ENCODE measurements at regions not wholly inside any gene's neighbourhood (a gene's known extent, or its start where the extent isn't known, plus 50 kb on each side); places are given as distances from the start of the nearest gene placed in this dataset.
"Not testable (repeated sequence)": the region's sequence is repeated elsewhere in the genome, so short reads cannot be mapped to it uniquely, and the experiment has no call there.

DNA sequence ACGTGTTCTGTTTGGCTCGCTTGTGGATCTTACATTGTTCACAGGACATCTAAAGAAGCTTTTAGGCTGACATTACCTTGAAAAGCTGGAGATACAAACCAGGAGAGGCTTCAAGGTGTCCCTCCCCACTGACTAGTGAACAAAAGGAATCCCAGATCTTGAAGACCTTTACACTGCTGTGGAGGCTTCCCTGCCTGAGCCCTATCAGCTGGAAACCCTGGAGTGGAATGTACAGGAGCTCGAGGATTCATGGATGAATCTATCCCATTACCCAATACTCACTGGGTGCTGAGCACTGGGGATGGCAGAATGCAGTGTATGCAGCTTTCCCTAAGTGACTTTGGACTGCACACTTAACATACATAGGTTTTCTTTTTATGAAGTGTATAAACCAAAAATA lies 82.3 kb upstream of the MFGE8 start:
- DNase-seq: no peak

DNA sequence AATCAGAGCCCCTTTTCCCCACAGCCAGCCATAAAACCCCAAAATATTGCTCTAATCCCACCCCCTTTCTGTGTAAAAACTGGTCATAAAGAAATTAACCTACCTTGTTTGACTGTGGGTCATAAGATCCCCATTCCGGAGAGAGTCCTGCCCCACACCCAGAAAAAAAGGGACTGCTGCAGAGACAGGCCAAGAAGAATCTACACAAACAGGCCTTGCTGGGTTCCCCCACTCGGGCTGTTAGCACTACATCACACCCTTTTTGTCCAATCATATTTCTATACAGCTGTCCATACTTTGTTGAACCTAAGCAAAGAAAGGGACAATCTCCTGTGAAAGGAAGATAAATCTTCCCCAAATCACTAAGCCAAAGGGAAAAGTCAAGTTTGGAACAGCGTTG lies 84.4 kb upstream of the MFGE8 start:
- no peak for DNase-seq

DNA sequence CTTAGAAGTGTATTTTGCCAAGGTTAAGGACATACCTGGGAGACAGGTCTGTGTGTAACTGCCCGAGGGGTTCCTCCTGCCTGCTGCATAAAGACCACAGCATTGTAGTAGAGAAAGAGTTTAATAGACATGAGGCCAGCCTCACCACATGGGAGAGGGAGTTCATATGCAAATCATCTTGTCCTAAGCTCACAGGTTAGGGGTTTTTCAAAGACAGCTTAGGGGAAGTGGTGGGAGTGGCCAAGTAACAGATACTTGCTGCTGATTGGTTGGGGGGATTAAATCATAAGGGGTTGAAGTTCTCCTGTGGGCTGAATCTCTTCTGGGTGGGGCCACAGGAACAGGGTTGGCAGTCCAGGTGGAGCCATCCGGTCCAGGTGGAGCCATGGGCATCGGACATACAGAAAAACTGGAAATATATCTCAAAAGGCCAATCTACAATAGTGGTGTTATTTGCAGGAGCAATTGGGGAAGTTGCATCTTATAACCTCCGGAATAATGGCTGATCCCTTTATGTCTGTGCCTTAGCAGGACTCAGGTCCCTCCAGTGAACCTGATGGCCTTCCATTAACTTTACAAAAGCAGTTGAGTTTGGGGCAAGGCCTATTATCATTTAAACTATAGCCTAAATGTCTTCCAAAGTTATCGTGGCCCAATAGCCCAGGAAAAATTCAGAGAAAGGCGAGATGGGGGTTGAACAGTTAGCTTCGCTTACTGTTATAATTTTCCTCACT lies 86.0 kb upstream of the MFGE8 start:
- DNase-seq: no peak

DNA sequence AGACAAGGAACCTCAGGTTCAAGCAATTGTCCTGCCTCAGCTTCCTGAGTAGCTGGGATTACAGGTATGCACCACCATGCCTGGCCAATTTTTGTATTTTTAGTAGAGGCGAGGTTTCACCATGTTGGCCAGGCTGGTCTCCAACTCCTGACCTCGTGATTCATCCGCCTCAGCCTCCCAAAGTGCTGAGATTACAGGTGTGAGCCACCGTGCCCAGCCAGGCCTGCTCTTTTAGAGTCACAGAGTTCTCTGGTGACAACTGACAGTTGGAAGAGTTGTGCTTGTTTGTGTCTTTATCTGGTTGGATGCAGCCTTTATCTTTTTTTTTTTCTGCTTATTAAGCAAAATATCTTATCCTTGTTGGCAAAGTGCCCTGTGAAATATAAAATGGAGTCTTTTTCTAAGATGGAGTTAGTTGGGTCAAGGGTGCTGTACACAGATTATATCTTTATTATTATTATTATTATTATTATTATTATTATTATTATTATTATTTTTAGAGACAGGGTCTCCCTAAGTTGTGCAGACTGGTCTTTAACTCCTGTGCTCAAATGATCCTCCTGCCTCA lies 86.5 kb upstream of the ABHD2 start:
- not testable (repeated sequence) for DNase-seq

DNA sequence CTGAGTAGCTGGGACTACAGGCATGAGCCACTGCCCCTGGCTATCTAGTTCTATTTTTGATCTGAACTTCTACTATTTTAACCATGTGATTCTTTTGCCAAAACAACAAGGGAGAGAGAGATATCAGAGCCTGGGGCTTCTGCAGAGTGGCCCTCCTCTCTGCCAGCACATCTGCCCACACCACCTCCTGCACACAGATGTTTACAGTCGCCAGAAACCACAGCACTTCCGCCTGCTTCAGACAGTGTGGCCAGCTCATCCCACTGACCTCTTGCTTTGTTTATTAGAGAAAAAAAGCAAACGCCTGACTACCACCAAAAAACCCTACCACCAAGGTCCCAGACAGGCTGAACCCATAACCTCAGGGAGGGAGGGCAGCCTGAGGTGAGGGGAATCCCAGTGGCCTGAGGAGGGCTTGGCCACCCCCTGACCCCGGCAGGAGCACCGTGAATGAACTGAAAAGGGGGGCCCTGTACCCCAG lies 85.9 kb upstream of the ABHD2 start:
- peak; percentile 65 for DNase-seq

DNA sequence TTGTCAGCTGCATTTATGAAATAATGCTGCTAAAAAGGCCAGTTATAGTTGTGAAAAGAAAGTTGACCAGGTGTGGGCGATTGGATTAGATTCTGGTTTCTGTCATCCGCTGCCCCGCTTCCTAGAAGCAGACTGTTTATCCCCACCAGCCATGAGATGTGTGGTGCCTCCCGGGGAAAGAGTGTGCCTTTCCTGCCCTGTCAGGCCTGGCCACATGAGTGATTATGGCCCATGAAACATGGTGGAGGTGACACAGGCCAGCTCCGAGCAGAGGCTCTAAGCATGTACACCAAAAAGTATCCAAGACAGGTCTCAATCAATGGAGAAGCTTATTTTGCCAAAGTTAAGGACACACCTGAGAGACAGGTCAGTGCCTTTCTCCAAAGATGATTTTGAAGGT lies 85.4 kb upstream of the ABHD2 start:
- DNase-seq: no peak

DNA sequence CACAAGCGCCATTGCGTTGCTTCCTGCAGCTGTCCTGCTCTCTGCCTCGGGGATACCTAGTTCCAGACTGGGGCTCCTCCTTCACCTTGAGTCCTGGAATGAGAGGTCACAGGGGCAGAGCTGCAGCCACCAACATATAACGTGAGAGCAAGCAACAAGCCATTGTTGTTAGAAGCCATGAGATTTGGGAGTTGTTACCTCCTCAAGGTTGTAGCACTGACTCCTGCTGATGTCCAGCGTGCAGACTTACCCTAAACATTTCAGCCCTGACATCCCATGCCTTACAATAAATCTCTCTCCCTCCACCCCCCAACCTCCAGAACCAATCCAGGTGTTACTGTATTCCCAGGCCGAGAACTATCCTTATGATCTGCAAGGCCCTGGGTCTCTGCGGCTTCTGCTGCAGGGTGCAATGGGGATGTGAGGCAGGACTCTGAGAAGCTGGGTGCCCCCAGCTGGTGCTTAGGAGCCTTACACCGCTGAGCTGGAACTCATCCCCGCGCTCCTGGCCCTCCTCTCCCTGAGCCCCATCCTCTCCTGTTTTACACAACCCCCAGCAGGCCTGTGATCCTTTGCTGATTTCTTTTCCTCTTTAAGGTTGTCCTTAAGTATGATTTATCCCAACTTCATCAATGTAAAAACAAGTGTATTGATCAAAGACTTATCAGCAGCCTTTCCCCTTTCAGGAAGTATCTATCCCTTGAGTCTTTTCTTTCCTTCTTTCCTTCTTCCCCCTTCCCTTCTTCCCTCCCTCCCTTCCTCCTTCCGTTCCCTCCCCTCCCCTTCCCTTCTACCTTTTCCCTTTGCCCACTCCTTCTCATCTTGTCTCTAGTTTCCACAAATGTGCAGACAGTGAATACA lies 84.2 kb upstream of the ABHD2 start:
- DNase-seq: no peak

DNA sequence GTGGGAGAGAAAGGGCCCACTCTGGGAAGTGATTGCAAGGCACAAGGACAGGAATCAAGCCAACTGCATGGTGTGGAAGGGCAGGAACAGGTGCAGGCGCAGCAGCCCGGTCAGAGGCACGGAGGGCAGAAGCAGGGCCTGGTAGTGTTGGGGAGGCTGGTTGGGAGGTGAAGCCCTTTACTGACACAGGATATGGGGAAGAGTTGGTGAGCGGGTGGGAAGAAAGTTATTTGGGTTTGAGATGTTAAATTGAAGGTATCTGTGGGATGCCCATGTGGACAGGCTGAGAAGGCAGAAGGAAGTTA lies 83.6 kb upstream of the ABHD2 start:
- DNase-seq: no peak

DNA sequence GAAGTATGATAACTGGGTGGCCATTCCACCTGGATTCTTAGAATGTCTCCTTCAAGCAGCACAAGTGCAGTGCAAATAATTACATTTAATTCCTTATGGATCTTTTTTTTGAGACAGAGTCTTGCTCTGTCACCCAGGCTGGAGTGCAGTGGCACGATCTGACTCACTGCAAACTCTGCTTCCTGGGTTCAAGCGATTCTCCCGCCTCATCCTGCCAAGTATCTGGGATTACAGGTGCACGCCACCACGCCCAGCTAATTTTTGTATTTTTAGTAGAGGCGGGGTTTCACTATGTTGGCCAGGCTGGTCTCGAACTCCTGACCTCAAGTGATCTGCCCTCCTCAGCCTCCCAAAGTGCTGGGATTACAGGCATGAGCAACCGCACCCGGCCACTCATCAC lies 80.7 kb upstream of the ABHD2 start:
- not testable (repeated sequence) for DNase-seq

DNA sequence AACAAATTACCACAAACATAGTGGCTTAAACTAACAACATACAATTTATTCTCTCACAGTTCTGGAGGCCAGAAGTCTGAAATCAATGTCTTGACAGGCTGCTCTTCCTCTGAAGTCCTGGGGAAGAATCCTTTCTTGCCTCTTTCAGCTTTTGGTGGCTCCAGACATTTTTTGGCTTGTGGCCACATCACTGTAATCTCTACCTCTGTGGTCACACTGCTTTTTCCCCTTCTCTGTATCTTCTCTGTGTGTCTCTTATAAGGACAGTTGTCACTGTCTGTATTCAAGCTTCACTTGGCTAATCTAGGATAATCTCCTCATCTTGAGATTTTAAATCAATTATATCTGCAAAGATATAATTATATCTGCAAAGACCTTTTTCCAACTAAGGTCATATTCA lies 80.3 kb upstream of the ABHD2 start:
- no peak for DNase-seq

DNA sequence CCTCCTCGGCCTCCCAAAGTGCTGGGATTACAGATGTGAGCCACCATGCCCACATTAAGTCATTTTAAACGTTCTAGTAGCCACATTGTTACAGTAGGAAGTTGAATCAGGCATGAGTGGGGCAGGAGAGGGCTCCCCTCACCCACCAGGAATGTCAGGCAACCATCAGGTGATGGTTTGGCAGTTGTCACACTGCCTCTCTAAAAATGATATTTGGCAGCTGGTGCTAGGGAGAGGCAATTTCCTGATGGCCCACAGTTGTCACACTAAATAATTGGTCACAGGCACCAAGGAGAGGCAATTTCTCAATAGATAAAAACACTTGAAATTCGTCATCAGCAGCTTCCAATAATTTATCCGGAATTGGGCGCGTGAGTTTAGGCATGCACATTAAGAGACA lies 79.2 kb upstream of the ABHD2 start:
- DNase-seq: no peak

DNA sequence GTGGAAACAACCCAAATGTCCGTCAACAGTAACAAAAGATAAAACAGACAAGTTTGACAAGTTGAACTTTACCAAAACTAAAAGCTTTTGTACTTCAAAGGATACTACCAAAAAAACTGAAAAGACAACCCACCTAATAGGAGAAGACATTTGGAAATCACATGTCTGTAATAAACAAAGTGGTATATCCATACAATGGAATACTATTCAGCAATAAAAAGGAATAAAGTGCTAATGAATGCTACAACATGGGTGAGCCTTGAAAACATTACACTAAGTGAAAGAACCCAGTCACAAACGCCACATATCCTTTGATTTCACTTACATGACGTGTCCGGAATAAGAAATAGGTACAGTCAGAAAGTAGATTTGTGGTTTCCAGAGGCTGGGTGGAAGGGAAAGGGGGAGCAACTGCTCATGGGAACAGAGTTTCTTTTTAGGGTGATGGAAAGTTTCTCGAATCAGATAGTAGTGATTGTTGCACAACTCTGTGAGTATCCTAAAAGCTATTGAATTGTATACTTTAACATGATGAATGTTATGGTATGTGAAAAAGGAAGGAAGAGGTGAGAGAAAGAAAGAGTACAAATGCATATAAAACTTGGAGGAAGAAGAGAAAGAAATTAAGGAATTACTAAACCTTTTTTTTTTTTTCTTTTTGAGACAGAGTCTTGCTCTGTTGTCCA lies 72.7 kb upstream of the ABHD2 start:
- DNase-seq: no peak

DNA sequence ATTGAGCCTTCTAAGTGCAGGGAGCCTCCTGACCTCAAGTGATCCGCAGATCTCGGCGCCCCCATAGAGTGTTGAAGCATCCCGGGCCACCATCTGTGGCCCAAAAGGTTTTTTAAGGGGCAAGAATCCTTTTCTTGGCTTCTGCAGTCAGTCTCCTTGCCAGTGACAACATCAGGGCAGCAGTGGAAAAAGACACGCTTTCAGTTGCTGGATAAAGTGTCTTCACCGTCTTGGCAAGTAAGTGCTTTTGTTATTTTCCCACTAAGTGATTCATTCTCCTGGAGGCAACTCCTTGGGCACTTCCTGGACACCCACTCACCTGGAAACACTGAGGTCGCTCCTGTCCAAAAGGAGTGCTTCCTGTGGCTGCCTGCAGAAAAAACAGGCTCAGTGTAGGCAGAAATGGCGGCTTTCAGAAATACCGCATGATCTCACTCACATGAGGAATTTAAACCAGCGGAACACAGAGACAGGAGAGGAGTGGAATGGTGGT lies 71.7 kb upstream of the ABHD2 start:
- DNase-seq: no peak

DNA sequence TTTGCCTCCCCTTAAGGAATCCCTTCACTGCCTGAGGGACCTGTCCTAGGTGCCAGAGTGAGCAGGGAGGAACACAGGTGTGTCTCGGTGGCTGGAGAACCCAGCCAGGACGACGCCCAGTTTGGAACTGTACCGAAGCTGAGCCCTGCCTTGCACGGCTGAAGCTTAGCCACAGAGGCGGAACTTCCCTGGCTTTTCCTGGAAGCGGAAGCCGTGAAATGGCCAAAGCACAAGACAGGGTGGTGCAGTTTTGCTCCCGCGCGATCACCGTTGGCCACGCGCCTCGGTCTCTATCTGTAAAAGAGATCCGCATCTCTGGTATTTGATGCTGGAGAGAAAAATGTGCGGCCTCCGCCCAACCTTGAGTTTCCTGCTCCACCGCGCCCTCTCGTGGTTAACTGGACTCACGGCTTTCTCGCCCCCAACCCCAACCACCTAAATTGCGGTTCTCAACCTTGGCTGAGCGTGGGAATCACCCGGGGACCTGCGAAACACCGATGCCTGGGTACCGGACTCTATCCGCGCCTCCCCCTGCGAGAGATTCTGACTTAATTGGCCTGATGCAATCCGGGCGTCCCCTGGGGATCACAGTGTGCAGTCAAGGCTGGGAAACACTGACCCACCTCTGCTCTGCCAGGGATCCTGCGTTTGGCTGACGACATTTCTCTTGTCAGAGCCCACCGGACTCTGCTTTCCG lies 70.7 kb upstream of the ABHD2 start:
- peak; percentile 36 for DNase-seq

DNA sequence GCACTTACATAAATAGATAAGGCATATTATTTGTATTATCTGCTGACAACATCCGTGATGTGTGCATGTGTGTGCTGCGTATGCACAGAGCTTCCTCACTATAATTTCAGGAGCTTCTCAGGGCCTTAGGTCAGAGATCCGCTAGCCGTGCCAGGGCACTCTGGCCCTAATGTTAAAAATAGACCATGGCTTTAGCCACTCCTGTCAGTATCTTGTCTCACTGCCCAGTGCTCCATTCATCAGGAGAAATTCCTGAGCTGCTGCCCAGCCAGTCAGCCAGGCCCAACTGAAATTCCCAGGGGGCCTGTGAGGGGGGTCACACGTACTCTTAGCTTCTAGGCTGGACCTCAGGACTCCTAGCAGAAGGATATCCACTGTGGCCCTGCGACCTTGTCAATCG lies 70.0 kb upstream of the ABHD2 start:
- no peak for DNase-seq

DNA sequence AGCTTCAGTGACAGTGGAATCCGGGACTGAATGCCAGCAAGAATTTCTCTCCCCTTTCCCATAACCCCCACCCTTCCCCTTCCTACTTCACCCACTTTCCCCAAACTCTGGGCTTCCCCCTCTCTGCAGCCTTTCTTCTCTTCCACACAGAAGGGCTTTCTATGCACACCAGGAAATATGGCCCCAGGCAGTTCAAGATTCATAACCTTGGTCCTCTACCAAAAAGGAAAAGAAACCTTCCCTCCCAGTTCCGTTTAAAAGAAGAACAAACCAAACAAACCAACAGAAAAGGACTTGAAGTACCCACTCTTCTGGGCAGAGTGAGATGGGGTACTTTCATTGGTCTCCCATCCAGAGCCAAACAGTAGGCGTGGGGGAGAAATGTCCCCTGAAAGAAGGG lies 68.8 kb upstream of the ABHD2 start:
- no peak for DNase-seq

DNA sequence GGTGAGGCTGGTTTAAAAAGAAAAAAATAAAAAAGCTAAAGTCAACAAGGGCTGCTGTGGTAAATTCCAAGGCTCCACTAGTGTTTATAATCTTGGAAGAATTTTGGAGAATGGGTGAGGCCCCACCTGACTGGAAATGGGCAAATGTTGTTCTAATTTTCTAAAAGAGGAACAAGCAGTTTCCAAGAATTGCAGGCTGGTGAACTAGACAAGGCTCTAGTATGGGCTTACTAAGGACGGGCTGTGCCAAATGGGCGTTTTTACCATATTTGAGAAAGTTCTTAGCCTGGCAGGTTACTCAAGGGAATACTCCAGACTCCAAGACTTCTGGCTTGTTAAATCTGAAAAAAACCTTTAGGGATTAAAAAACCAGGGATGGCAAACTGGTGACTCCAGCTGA lies 67.0 kb upstream of the ABHD2 start:
- DNase-seq: peak; percentile 51

DNA sequence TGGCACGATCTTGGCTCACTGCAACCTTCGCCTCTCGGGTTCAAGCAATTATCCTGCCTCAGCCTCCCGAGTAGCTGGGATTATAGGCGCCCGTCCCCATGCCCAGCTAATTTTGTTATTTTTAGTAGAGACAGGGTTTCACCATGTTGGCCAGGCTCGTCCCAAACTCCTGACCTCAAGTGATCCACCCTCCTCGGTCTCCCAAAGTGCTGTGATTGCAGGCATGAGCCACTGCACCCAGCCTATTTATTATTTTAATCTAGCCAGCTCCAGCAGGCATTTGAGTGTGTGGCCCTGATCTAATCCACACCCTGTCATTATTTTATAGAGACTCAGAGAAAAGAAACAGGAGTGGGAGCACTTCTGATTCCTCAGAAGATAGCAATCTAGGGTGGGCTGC lies 66.4 kb upstream of the ABHD2 start:
- not testable (repeated sequence) for DNase-seq

DNA sequence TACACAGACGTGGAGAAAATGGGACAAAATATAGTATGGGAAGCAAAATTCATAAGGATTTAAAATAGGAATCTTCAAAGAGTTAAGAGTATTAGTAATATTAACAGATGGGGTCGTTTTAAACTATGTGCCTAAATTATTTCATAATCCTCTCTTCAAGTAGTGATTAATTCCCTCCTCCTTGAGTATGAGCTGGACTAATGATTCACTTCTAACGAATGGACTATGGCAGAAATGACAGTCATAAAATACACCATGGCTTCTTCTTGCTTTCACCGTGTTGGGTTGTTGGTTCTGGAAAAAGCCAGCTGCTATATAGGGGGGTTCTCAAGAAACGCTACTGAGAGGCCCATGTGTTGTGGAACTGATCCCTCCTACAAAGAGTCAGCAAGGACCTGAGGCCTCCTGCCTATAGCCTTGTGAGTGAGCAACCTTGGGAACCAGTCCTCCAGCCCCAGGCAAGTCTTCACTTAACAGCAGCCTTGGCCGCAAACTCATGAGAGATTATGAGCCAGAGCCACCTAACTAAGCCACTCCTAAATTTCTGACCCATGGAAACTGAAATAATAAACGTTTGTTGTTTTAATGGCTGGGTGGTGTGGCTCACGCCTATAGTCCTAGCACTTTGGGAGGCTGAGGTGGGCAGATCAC lies 64.8 kb upstream of the ABHD2 start:
- DNase-seq: no peak

DNA sequence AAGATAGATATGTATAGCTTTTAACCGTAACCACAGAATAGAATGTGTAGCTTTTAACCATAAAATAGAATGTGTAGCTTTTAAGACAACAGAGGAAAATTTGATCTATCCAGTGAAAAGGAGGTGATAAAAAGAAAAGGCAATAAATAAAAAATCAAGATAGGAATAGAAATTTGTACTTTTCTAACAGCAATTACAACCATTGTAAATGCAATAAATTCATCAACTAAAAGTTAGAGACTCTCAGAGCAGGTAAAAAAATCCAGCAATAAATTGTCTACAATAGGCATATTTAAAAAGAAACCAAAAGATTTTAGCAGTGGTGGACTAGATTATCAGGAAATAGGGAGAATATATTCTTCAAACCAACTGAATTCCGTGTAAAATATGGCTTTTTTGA lies 63.8 kb upstream of the ABHD2 start:
- no peak for DNase-seq

DNA sequence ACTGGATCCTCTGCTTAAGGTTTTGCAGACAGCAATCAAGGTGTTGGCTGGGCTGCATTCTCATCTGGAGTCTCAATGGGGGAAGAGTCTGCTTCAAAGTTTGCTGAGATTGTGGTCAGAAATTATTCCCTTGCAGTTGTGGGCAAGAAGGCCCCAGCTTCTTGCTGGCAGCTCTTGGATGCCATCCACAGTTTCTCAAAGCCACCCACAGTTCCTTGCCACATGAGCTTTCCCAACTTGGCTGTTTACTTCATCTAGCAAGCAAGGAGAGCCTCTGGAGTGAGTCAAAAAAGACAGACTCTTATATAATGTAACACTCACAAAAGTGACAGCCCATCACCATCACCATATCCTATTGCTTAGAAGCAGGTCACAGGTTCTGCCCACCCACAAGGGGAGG lies 62.1 kb upstream of the ABHD2 start:
- no peak for DNase-seq

DNA sequence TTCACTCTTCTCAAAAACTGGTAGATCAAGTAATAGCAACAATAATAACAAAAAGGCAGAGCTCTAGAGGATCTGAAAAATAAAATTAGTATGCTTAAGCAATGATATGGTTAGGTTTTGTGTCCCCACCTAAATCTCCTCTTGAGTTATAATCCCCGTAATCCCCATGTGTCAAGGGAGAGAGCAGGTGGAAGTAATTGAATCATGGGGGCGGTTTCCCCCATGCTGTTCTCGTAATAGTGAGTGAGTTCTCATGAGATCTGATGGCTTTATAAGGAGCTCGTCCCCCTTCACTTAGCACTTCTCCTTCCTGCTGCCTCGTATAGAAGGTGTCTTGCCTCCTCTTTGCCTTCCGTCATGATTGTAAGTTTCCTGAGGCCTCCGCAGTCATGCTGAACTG lies 60.2 kb upstream of the ABHD2 start:
- no peak for DNase-seq
